HL-60 (cell line): ENCODE measurements at regions not wholly inside any gene's neighbourhood (a gene's known extent, or its start where the extent isn't known, plus 50 kb on each side); places are given as distances from the start of the nearest gene placed in this dataset.

ENCODE experiments used
- CTCF ChIP-seq: IDR thresholded peaks from one replicate; pipeline ENCODE4 v1.5.1; 2011; ENCODE audit warnings: low read length, control low read depth, inconsistent platforms; ENCODE audit not compliant: insufficient read depth
- GABPA ChIP-seq: IDR thresholded peaks from 2 replicates; pipeline ENCODE4 v1.6.1; 2012; ENCODE audit warnings: low read depth
- POLR2AphosphoS5 ChIP-seq: IDR thresholded peaks from 2 replicates; pipeline ENCODE4 v1.6.1; 2012; ENCODE audit warnings: low read depth

- TF ChIP-seq POLR2AphosphoS5 (no peak), CTCF (no peak), GABPA (no peak)
These were observed 708.4 kb upstream of the EPHA7 start for GRCh38 chr6:94127716-94128115.
